GM12864 (cell line): ENCODE measurements at regions not wholly inside any gene's neighbourhood (a gene's known extent, or its start where the extent isn't known, plus 50 kb on each side); places are given as distances from the start of the nearest gene placed in this dataset.
"Not testable (repeated sequence)": the region's sequence is repeated elsewhere in the genome, so short reads cannot be mapped to it uniquely, and the experiment has no call there.

Experiments
- DNase-seq: peaks from one replicate; pipeline ENCODE4 v3.0.0-alpha.2; 2011; ENCODE audit warnings: low read depth
- H3K4me3 ChIP-seq: 2 replicates; pipeline ENCODE4 v1.5.1; 2011; ENCODE audit warnings: mild to moderate bottlenecking, low read depth, low read length, control low read depth
- CTCF ChIP-seq: IDR thresholded peaks from 2 replicates; pipeline ENCODE4 v1.5.1; 2011; ENCODE audit warnings: low read depth, mild to moderate bottlenecking, moderate library complexity, low read length, control low read depth, inconsistent platforms; ENCODE audit errors: missing control alignments

- no peak for DNase-seq
- no peak overlapping the region for H3K4me3 ChIP-seq
- no peak for TF ChIP-seq CTCF
Measured at GRCh38 chr2:140117386-140117785, 1337.2 kb upstream of the NXPH2 start.

- TF ChIP-seq CTCF = no peak
- no peak for DNase-seq
Measured at GRCh38 chr2:140108706-140109475, 1328.7 kb upstream of the NXPH2 start.

GRCh38 chr2:140091926-140092325 is 1311.7 kb upstream of the NXPH2 start:
- no peak for DNase-seq
- no peak overlapping the region for H3K4me3 ChIP-seq
- TF ChIP-seq CTCF = no peak

More at GRCh38 chr2:140108706-140109475, 1328.7 kb upstream of the NXPH2 start:
- no peak overlapping the region for H3K4me3 ChIP-seq

GRCh38 chr2:140086964-140087363 is 1306.8 kb upstream of the NXPH2 start:
- TF ChIP-seq CTCF = no peak

GRCh38 chr2:140085674-140086073 is 1305.5 kb upstream of the NXPH2 start:
- no peak for TF ChIP-seq CTCF
- no peak for DNase-seq
- H3K4me3 ChIP-seq = no peak overlapping the region

More at GRCh38 chr2:140086964-140087363, 1306.8 kb upstream of the NXPH2 start:
- no peak for DNase-seq
- no peak overlapping the region for H3K4me3 ChIP-seq

- H3K4me3 ChIP-seq = no peak overlapping the region
- TF ChIP-seq CTCF = no peak
- DNase-seq = no peak
Measured at GRCh38 chr2:140079038-140079437, 1298.8 kb upstream of the NXPH2 start.

GRCh38 chr2:140076164-140076563 is 1296.0 kb upstream of the NXPH2 start:
- TF ChIP-seq CTCF = no peak
- no peak for DNase-seq
- no peak overlapping the region for H3K4me3 ChIP-seq

- DNase-seq = not testable (repeated sequence)
Measured at GRCh38 chr2:140073763-140074162, 1293.6 kb upstream of the NXPH2 start.

More at GRCh38 chr2:140073763-140074162, 1293.6 kb upstream of the NXPH2 start:
- H3K4me3 ChIP-seq = not testable (repeated sequence)
